GM19395 (cell line): ENCODE measurements at regions not wholly inside any gene's neighbourhood (a gene's known extent, or its start where the extent isn't known, plus 50 kb on each side); places are given as distances from the start of the nearest gene placed in this dataset.
"Not testable (repeated sequence)": the region's sequence is repeated elsewhere in the genome, so short reads cannot be mapped to it uniquely, and the experiment has no call there.

Experiments used
- ATAC-seq: cut with Tn5 transposase; IDR thresholded peaks from one replicate; pipeline ENCODE4 v1.9.1; 2021; ENCODE audit warnings: mild to moderate bottlenecking, moderate library complexity; ENCODE audit not compliant: unreplicated experiment

DNA sequence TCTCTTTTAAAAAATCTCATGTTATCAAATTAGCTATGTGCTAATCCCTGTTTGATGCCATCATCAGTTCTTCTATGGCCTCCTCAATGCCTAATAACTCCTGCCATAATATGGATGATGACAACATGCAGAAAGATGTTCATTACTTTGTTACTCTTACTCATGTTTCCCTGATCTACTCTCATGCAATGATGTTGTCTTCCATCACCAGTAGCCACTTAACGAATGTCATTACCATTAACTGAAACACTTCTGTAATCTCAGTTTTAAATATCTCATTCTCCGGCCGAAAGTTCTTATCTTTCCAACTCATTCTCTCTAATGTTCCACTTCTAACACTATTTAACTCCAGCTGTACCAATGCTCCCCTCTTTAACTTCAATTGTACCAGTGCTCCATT is 1187.7 kb downstream of the OTOL1 start:
- no peak for ATAC-seq

- ATAC-seq = no peak
Measured at GRCh38 chr3:162699291-162699690, 1202.7 kb downstream of the OTOL1 start.

- ATAC-seq = no peak
Measured at GRCh38 chr3:162701211-162701610, 1204.6 kb downstream of the OTOL1 start.

DNA sequence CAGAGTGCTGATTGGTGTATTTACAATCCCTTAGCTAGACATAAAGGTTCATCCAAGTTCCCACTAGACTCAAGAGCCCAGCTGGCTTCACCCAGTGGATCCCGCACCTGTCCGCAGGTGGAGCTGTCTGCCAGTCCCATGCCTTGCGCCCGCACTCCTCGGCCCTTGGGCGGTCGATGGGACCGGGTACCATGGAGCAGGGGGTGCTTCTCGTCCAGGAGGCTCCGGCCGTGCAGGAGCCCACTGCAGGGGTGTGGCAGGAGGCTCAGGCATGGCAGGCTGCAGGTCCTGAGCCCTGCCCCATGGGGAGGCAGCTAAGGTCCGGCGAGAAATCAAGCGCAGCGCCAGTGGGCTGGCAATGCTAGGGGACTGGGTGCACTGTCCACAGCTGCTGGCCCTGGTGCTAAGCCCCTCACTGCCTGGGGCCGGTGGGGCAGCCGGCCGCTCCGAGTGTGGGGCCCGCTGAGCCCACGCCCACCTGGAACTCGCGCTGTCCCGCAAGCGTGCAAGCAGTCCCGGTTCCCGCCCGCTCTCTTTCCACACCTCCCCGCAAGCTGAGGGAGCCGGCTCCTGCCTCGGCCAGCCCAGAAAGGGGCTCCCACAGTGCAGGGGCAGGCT is 1206.3 kb downstream of the OTOL1 start:
- ATAC-seq = no peak

GRCh38 chr3:162704238-162704637 is 1207.6 kb downstream of the OTOL1 start:
- no peak for ATAC-seq

GRCh38 chr3:162704799-162705385 is 1208.3 kb downstream of the OTOL1 start:
- no peak for ATAC-seq

- not testable (repeated sequence) for ATAC-seq
Measured at GRCh38 chr3:162708394-162708793, 1211.8 kb downstream of the OTOL1 start.

GRCh38 chr3:162708942-162709706 is 1212.5 kb downstream of the OTOL1 start:
- not testable (repeated sequence) for ATAC-seq

DNA sequence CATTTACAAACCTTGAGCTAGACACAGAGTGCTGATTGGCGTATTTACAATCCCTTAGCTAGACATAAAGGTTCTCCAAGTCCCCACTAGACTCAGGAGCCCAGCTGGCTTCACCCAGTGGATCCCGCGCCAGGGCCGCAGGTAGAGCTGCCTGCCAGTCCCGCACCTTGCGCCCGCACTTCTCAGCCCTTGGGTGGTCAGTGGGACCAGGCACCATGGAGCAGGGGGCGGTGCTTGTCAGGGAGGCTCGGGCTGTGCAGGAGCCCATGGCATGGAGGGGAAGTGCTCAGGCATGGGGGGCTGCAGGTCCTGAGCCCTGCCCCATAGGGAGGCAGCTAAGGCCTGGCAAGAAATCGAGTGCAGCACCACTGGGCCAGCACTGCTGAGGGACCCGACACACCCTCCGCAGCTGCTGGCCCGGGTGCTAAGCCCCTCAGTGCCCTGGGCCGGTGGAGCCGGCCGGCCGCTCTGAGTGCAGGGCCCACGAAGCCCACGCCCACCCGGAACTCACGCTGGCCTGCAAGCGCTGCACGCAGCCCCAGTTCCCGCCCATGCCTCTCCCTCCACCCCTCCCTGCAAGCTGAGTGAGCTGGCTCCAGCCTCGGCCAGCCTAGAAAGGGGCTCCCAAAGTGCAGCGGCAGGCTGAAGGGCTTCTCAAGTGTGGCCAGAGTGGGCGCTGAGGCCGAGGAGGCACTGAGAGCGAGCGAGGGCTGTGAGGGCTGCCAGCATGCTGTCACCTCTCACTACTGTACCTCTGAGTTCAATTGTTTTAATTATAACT is 1213.9 kb downstream of the OTOL1 start:
- ATAC-seq = no peak

GRCh38 chr3:162717074-162717473 is 1220.5 kb downstream of the OTOL1 start:
- not testable (repeated sequence) for ATAC-seq

GRCh38 chr3:162718697-162719096 is 1222.1 kb downstream of the OTOL1 start:
- ATAC-seq = no peak

DNA sequence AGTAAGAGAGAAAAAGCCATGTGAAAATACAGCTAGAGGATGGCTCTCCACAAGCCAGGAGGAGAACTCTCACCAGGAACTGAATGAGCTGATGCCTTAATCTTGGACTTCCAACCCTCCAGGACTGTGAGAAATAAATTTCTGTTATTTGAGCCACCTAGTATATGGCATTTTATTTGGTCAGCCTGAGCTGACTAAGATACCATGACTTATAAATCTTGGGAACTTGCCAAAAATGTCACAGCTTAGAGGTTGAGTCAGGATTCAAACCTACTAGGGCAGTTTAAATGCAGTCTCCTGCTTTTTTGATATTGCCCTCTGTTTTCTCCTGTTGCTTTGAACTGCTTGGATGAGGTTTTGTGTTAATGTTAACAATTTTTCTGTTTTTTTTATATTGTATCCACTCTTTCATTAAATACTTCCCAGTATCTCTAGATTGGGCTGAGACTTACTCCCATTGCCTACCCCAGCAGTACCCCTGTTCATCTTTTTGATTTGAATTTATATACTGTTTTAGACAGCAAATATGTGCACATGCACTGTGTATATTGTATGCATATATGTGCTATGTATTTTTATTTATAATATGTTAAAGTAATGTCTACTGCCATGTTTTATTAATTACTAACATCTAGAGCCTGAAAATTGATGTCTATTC is 1223.2 kb downstream of the OTOL1 start:
- no peak for ATAC-seq

DNA sequence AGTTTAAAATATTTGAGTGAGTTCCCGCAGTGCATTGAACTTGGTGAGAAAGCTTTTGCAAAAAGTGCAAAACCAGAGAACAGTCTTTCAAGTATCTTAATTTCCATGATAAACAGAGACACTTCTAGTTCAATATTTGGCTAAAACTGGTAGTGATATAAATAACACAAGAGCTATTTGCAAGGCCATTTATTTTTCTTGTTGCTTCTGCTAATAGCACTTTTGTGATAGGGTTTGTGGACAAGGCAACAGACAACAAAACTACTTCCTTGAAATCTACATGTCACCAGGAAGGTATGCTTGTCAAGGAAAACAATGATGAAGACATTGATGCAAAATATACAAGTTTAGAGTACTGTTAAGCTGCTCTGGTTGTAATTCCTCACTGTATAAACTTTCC is 1225.1 kb downstream of the OTOL1 start:
- ATAC-seq = no peak

- no peak for ATAC-seq
Measured at GRCh38 chr3:162722337-162722736, 1225.7 kb downstream of the OTOL1 start.

GRCh38 chr3:162722796-162723195 is 1226.2 kb downstream of the OTOL1 start:
- not testable (repeated sequence) for ATAC-seq

DNA sequence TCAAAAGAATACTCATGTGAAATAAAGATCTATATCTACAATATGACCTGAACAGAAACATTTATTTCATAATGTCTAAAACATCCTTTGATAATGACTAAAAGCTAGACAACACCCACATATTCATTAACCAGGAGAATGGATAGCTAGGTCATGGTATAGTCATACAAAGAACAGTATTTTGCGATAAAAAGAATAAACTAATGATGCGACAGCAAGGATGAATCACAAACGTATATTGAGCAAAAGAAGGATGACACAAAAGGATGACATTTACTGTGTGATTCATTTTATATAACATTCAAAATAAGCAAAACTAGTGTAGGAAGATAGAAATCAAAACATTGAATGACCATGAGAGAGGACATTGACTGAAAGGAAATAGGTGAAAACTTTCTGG is 1233.1 kb downstream of the OTOL1 start:
- ATAC-seq = no peak

DNA sequence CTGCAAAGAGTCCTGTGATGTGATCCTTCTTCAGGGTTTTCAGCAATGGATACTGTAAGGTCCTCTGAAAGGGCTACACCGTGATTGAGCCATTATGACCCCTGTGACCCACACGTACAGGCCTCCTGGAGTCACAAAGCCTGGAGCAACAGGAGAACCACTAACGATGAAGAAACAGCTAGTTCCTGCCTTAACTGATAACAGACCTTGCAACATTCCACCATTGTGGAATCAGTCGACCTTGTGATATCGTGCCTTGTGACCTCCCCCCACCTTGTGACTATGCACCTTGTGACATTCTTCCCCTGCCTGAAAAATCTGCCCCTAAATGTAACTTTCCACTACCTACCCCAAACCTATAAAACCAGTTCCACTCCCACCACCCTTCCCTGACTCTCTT is 1235.4 kb downstream of the OTOL1 start:
- not testable (repeated sequence) for ATAC-seq

- ATAC-seq = no peak
Measured at GRCh38 chr3:162738784-162739183, 1242.2 kb downstream of the OTOL1 start.

DNA sequence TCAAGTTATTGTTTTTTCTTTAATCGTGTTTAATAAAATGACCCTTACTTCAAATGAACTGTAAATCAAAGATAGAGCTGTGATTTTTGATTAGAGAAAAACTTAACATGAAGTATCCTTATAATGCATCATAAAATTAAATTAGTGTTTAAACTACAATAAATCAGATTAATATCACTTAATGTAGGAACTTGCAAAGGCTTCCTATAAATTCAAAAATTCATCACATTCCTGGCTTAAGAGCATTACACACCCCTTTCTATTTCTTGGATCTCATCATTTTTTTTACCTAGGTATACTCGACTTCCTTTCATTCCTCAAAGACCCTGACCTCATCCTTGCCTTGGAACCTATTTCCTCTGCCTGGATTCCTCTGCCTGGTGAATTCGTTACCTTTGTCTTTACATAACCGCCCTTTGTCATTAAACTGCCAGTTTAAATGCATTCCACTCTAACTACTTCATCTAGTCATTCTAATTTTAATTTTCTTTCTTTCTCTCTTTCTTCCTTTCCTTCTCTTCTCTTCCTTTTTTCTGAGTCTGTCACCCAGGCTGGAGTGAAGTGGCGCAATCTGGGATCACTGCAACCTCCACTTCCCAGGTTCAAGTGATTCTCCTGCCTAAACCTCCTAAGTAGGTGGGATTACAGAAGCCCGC is 1244.5 kb downstream of the OTOL1 start:
- no peak for ATAC-seq

- no peak for ATAC-seq
Measured at GRCh38 chr3:162742159-162742717, 1245.6 kb downstream of the OTOL1 start.
